Caco-2 (cell line): ENCODE measurements at regions not wholly inside any gene's neighbourhood (a gene's known extent, or its start where the extent isn't known, plus 50 kb on each side); places are given as distances from the start of the nearest gene placed in this dataset.

Experiments
- BruUV-seq: library from RNA; stranded (reverse); fragments of 400-500 nt; replicated peaks from 2 replicates; lab custom pipeline; 2021; lab: Mats Ljungman, UMichigan
- CTCF ChIA-PET: fragments of 300-600 bp; sonication (Branson Sonifier 250); formaldehyde crosslinking; loops from one replicate; lab custom pipeline; 2022; ENCODE audit warnings: antibody characterized with exemption; lab: Charles Lee
- POLR2A ChIA-PET: fragments of 300-600 bp; sonication (Branson Sonifier 250); formaldehyde crosslinking; loops from one replicate; lab custom pipeline; 2022; ENCODE audit warnings: antibody characterized with exemption; lab: Charles Lee
- DNase-seq, 2 experiments: peaks; one replicate each; pipeline versions ENCODE4 v3.0.0 to v3.0.0-alpha.2; 2020 to 2022
- H3K27me3 ChIP-seq: replicated peaks from 2 replicates; pipeline ENCODE4 v1.6.0; 2011; ENCODE audit warnings: low read length; ENCODE audit not compliant: control insufficient read depth, insufficient read depth
- H3K36me3 ChIP-seq: 2 replicates; pipeline ENCODE4 v1.5.1; 2011; ENCODE audit warnings: low read length; ENCODE audit not compliant: control insufficient read depth, insufficient read depth
- H3K4me1 ChIP-seq: fragments of 250-450 bp; sonication (Bioruptor Pico); 2 replicates; pipeline ENCODE4 v1.5.1; 2020; ENCODE audit warnings: mild to moderate bottlenecking
- H3K4me3 ChIP-seq: 2 replicates; pipeline ENCODE4 v1.5.1; 2011; ENCODE audit warnings: low read depth, mild to moderate bottlenecking, control low read depth, low read length
- H3K9me3 ChIP-seq: fragments of 250-450 bp; sonication (Bioruptor Pico); 2 replicates; pipeline ENCODE4 v1.5.1; 2020; ENCODE audit warnings: mild to moderate bottlenecking, moderate library complexity
- H3K27ac Mint-ChIP-seq: one replicate; pipeline ENCODE4 v1.8.0; 2022; ENCODE audit warnings: mixed read lengths; ENCODE audit not compliant: unreplicated experiment
- H3K27me3 Mint-ChIP-seq: one replicate; pipeline ENCODE4 v1.8.0; 2022; ENCODE audit warnings: mixed read lengths; ENCODE audit not compliant: insufficient read depth, unreplicated experiment
- H3K36me3 Mint-ChIP-seq: one replicate; pipeline ENCODE4 v1.8.0; 2022; ENCODE audit warnings: mild to moderate bottlenecking, mixed read lengths; ENCODE audit not compliant: insufficient read depth, unreplicated experiment
- H3K4me1 Mint-ChIP-seq: one replicate; pipeline ENCODE4 v1.8.0; 2022; ENCODE audit warnings: low read depth, mixed read lengths; ENCODE audit not compliant: unreplicated experiment
- H3K4me3 Mint-ChIP-seq: one replicate; pipeline ENCODE4 v1.8.0; 2022; ENCODE audit warnings: mild to moderate bottlenecking, moderate library complexity, mixed read lengths; ENCODE audit not compliant: unreplicated experiment
- H3K9me3 Mint-ChIP-seq: one replicate; pipeline ENCODE4 v1.8.0; 2022; ENCODE audit warnings: mixed read lengths; ENCODE audit not compliant: unreplicated experiment
- CTCF ChIP-seq, 2 experiments: fragments of 200-600 bp in 1 of 2; IDR thresholded peaks; 1 replicate in 1 of 2; 2 replicates in 1 of 2; pipeline versions ENCODE4 v1.5.1 to v1.8.0; 2011 to 2022; ENCODE audit warnings: antibody characterized with exemption in 1 of 2, control low read depth in 1 of 2, inconsistent platforms in 1 of 2, low read depth in 1 of 2, low read length in 1 of 2, mild to moderate bottlenecking in 1 of 2, moderate library complexity in 1 of 2; ENCODE audit not compliant: insufficient read depth in 1 of 2, severe bottlenecking in 1 of 2, unreplicated experiment in 1 of 2
- intact Hi-C: fragments of 100-400 bp; cut with micrococcal nuclease; formaldehyde crosslinking; loops from one replicate; pipeline ENCODE4 v1.10.0; 2022; ENCODE audit not compliant: unreplicated experiment

- H3K27ac Mint-ChIP-seq, result no peak overlapping the region
- intact Hi-C loops, result no loop called here
- H3K36me3 Mint-ChIP-seq, result no peaks in the 10 kb centered on the region
- H3K9me3 Mint-ChIP-seq, result no peaks in the 10 kb centered on the region
- BruUV-seq, result no TSS peak
- TF ChIP-seq CTCF (IDR thresholded peaks at IDR 0.05; ENCODE audit: insufficient read depth in 1 of 2, low read depth in 1 of 2, low read length in 1 of 2, severe bottlenecking in 1 of 2, unreplicated experiment in 1 of 2), result no peak
- no peaks in the 10 kb centered on the region for H3K9me3 ChIP-seq
- no peak overlapping the region for H3K4me3 Mint-ChIP-seq
- H3K4me1 Mint-ChIP-seq, result no peaks in the 10 kb centered on the region
- no peak for DNase-seq
- H3K4me3 ChIP-seq, result no peak overlapping the region
- no peaks in the 10 kb centered on the region for H3K4me1 ChIP-seq
- CTCF ChIA-PET, result no interaction called here
- POLR2A ChIA-PET, result no interaction called here
- H3K27me3 Mint-ChIP-seq, result no peaks in the 10 kb centered on the region
- no peaks in the 10 kb centered on the region for H3K27me3 ChIP-seq
- no peaks in the 10 kb centered on the region for H3K36me3 ChIP-seq
Observed at GRCh38 chr13:82076496-82076895, 1735.6 kb upstream of the SPRY2 start.

GRCh38 chr13:82070416-82070815 is 1729.5 kb upstream of the SPRY2 start:
- no peak overlapping the region for H3K4me3 Mint-ChIP-seq
- Histone ChIP-seq H3K9me3 (no peaks in the 10 kb centered on the region), H3K27me3 (no peaks in the 10 kb centered on the region), H3K4me1 (no peaks in the 10 kb centered on the region), H3K4me3 (no peak overlapping the region), H3K36me3 (no peaks in the 10 kb centered on the region)
- no TSS peak for BruUV-seq
- no peak overlapping the region for H3K27ac Mint-ChIP-seq
- no peaks in the 10 kb centered on the region for H3K27me3 Mint-ChIP-seq
- no peaks in the 10 kb centered on the region for H3K4me1 Mint-ChIP-seq
- ChIA-PET CTCF (no interaction called here), POLR2A (no interaction called here)
- DNase-seq, result no peak
- no peaks in the 10 kb centered on the region for H3K36me3 Mint-ChIP-seq
- intact Hi-C loops, result no loop called here
- no peaks in the 10 kb centered on the region for H3K9me3 Mint-ChIP-seq
- no peak for TF ChIP-seq CTCF (IDR thresholded peaks at IDR 0.05; ENCODE audit: insufficient read depth in 1 of 2, low read depth in 1 of 2, low read length in 1 of 2, severe bottlenecking in 1 of 2, unreplicated experiment in 1 of 2)

- intact Hi-C loops, result no loop called here
- H3K36me3 ChIP-seq, result no peaks in the 10 kb centered on the region
- TF ChIP-seq CTCF (IDR thresholded peaks at IDR 0.05; ENCODE audit: insufficient read depth in 1 of 2, low read depth in 1 of 2, low read length in 1 of 2, severe bottlenecking in 1 of 2, unreplicated experiment in 1 of 2), result no peak
- no peaks in the 10 kb centered on the region for H3K4me1 ChIP-seq
- ChIA-PET CTCF (no interaction called here), POLR2A (no interaction called here)
- no TSS peak for BruUV-seq
- H3K27me3 ChIP-seq, result no peaks in the 10 kb centered on the region
- Mint-ChIP-seq H3K27me3 (no peaks in the 10 kb centered on the region), H3K4me1 (no peaks in the 10 kb centered on the region), H3K4me3 (no peak overlapping the region), H3K27ac (no peak overlapping the region), H3K9me3 (no peaks in the 10 kb centered on the region), H3K36me3 (no peaks in the 10 kb centered on the region)
- H3K4me3 ChIP-seq, result no peak overlapping the region
- no peak for DNase-seq
- no peaks in the 10 kb centered on the region for H3K9me3 ChIP-seq
Observed at GRCh38 chr13:82062772-82063171, 1721.8 kb upstream of the SPRY2 start.
